ENCODE measurements at regions not wholly inside any gene's neighbourhood (a gene's known extent, or its start where the extent isn't known, plus 50 kb on each side); places are given as distances from the start of the nearest gene placed in this dataset.
"Not testable (repeated sequence)": the region's sequence is repeated elsewhere in the genome, so short reads cannot be mapped to it uniquely, and the experiment has no call there.

GRCh38 chr6:68144667-68145066, 490.4 kb upstream of the ADGRB3 start:
- CTCF ChIA-PET = no interaction called here
- POLR2A ChIA-PET = interaction anchor here (0.6 kb wide), 1 partner anchor 22 kb away, joined by 3 read pairs; no protein-coding TSS in a partner anchor
- no peak for TF ChIP-seq NFRKB (IDR thresholded peaks at IDR 0.05)
- TF ChIP-seq HDGF (IDR thresholded peaks at IDR 0.05; ENCODE audit: borderline replicate concordance) = no peak
- TF ChIP-seq SP1 (IDR thresholded peaks at IDR 0.05) = no peak
- no peak for TF ChIP-seq FOXM1 (IDR thresholded peaks at IDR 0.05; ENCODE audit: borderline replicate concordance)
- no peak for TF ChIP-seq ARNT (IDR thresholded peaks at IDR 0.05)
- no peak for TF ChIP-seq SUZ12 (IDR thresholded peaks at IDR 0.05)
- no peak for TF ChIP-seq FOXA1 (IDR thresholded peaks at IDR 0.05)
- no peak for TF ChIP-seq LEF1 (IDR thresholded peaks at IDR 0.05; ENCODE audit: borderline replicate concordance)
- TF ChIP-seq CTBP1 (IDR thresholded peaks at IDR 0.05; ENCODE audit: borderline replicate concordance) = no peak
- DNase-seq (ENCODE audit: extremely low spot score) = no peak

GRCh38 chr6:68141190-68141589, 493.9 kb upstream of the ADGRB3 start:
- POLR2A ChIA-PET = no interaction called here
- DNase-seq (ENCODE audit: extremely low spot score) = no peak
- CTCF ChIA-PET = no interaction called here
- no peak for TF ChIP-seq BHLHE40 (IDR thresholded peaks at IDR 0.05; ENCODE audit: borderline replicate concordance)
- no peak for TF ChIP-seq ELF4 (IDR thresholded peaks at IDR 0.05)
- no peak for TF ChIP-seq TARDBP (IDR thresholded peaks at IDR 0.05)
- no peak for TF ChIP-seq HDGF (IDR thresholded peaks at IDR 0.05; ENCODE audit: borderline replicate concordance)
- no peak for TF ChIP-seq PKNOX1 (IDR thresholded peaks at IDR 0.05)
- TF ChIP-seq CTBP1 (IDR thresholded peaks at IDR 0.05; ENCODE audit: borderline replicate concordance) = no peak
- no peak for TF ChIP-seq SP1 (IDR thresholded peaks at IDR 0.05)
- no peak for TF ChIP-seq LEF1 (IDR thresholded peaks at IDR 0.05; ENCODE audit: borderline replicate concordance)

GRCh38 chr6:68139130-68139529, 496.0 kb upstream of the ADGRB3 start:
- no peak for DNase-seq (ENCODE audit: extremely low spot score)
- no peak for TF ChIP-seq ELF4 (IDR thresholded peaks at IDR 0.05)
- no peak for TF ChIP-seq TARDBP (IDR thresholded peaks at IDR 0.05)
- TF ChIP-seq L3MBTL2 (conservative IDR thresholded peaks at IDR 0.05) = no peak
- no peak for TF ChIP-seq ZNF384 (IDR thresholded peaks at IDR 0.05)
- no peak for TF ChIP-seq SP1 (IDR thresholded peaks at IDR 0.05)
- POLR2A ChIA-PET = no interaction called here
- CTCF ChIA-PET = no interaction called here

GRCh38 chr6:68134796-68135195, 500.3 kb upstream of the ADGRB3 start:
- TF ChIP-seq TARDBP (IDR thresholded peaks at IDR 0.05) = no peak
- DNase-seq (ENCODE audit: extremely low spot score) = no peak
- CTCF ChIA-PET = no interaction called here
- POLR2A ChIA-PET = no interaction called here

GRCh38 chr6:68128211-68128610, 506.9 kb upstream of the ADGRB3 start:
- ChIA-PET CTCF (no interaction called here), POLR2A (no interaction called here)
- DNase-seq (ENCODE audit: extremely low spot score) = no peak
- no peak for TF ChIP-seq CTBP1 (IDR thresholded peaks at IDR 0.05; ENCODE audit: borderline replicate concordance)
- TF ChIP-seq SP1 (IDR thresholded peaks at IDR 0.05) = no peak
- TF ChIP-seq SUZ12 (IDR thresholded peaks at IDR 0.05) = no peak
- TF ChIP-seq L3MBTL2 (conservative IDR thresholded peaks at IDR 0.05) = no peak
- TF ChIP-seq ELF4 (IDR thresholded peaks at IDR 0.05) = no peak
- no peak for TF ChIP-seq NFRKB (IDR thresholded peaks at IDR 0.05)
- no peak for TF ChIP-seq FOXA1 (IDR thresholded peaks at IDR 0.05)
- TF ChIP-seq ZNF384 (IDR thresholded peaks at IDR 0.05) = no peak
- TF ChIP-seq FOXK2 (IDR thresholded peaks at IDR 0.05) = no peak
- TF ChIP-seq PKNOX1 (IDR thresholded peaks at IDR 0.05) = no peak
- no peak for TF ChIP-seq FOXM1 (IDR thresholded peaks at IDR 0.05; ENCODE audit: borderline replicate concordance)

- ChIA-PET CTCF (no interaction called here), POLR2A (no interaction called here)
- TF ChIP-seq SP1 (IDR thresholded peaks at IDR 0.05) (no peak), ARNT (IDR thresholded peaks at IDR 0.05) (no peak), ELF4 (IDR thresholded peaks at IDR 0.05) (no peak)
- no peak for DNase-seq (ENCODE audit: extremely low spot score)
Observed at GRCh38 chr6:68127074-68127473, 508.0 kb upstream of the ADGRB3 start.

GRCh38 chr6:68126089-68126749, 508.9 kb upstream of the ADGRB3 start:
- POLR2A ChIA-PET = no interaction called here
- TF ChIP-seq NFRKB (IDR thresholded peaks at IDR 0.05) (no peak), FOXK2 (IDR thresholded peaks at IDR 0.05) (no peak), HDGF (IDR thresholded peaks at IDR 0.05; ENCODE audit: borderline replicate concordance) (no peak), BHLHE40 (IDR thresholded peaks at IDR 0.05; ENCODE audit: borderline replicate concordance) (no peak), ZNF384 (IDR thresholded peaks at IDR 0.05) (no peak), FOXA1 (IDR thresholded peaks at IDR 0.05) (no peak), SUZ12 (IDR thresholded peaks at IDR 0.05) (no peak), PKNOX1 (IDR thresholded peaks at IDR 0.05) (no peak)
- CTCF ChIA-PET = no interaction called here
- DNase-seq (ENCODE audit: extremely low spot score) = no peak

- CTCF ChIA-PET; POLR2A ChIA-PET; DNase-seq (ENCODE audit: extremely low spot score): not testable (repeated sequence)
Observed at GRCh38 chr6:68122975-68123374, 512.1 kb upstream of the ADGRB3 start.
